Activated CD4-positive, alpha-beta memory T cell treated with anti-CD3 and anti-CD28 coated beads, Interleukin-2, amount 10 ng/mL, durations not matched to agents 7 days and 5 days (primary cell): ENCODE measurements at regions not wholly inside any gene's neighbourhood (a gene's known extent, or its start where the extent isn't known, plus 50 kb on each side); places are given as distances from the start of the nearest gene placed in this dataset.

ENCODE experiments used
- CTCF ChIA-PET: fragments of 350-600 bp; sonication (Branson Sonifier 250); formaldehyde crosslinking; loops from one replicate; lab custom pipeline; 2021; ENCODE audit warnings: antibody characterized with exemption, inconsistent platforms; lab: Charles Lee
- POLR2A ChIA-PET: fragments of 350-600 bp; sonication (Branson Sonifier 250); formaldehyde crosslinking; loops from one replicate; lab custom pipeline; 2021; ENCODE audit warnings: antibody characterized with exemption; lab: Charles Lee
- DNase-seq: peaks from one replicate; pipeline ENCODE4 v3.0.0-alpha.2; 2020
- H3K27ac Mint-ChIP-seq: one replicate; pipeline ENCODE4 v1.8.0; 2021; ENCODE audit warnings: mild to moderate bottlenecking, mixed read lengths
- H3K27me3 Mint-ChIP-seq: one replicate; pipeline ENCODE4 v1.8.0; 2021; ENCODE audit warnings: mixed read lengths
- H3K36me3 Mint-ChIP-seq: one replicate; pipeline ENCODE4 v1.8.0; 2021; ENCODE audit warnings: low read depth, mixed read lengths
- H3K4me1 Mint-ChIP-seq: one replicate; pipeline ENCODE4 v1.8.0; 2021; ENCODE audit warnings: mixed read lengths
- H3K4me3 Mint-ChIP-seq: one replicate; pipeline ENCODE4 v1.8.0; 2021; ENCODE audit warnings: mild to moderate bottlenecking, mixed read lengths
- H3K9me3 Mint-ChIP-seq: one replicate; pipeline ENCODE4 v1.8.0; 2021; ENCODE audit warnings: mixed read lengths

DNA sequence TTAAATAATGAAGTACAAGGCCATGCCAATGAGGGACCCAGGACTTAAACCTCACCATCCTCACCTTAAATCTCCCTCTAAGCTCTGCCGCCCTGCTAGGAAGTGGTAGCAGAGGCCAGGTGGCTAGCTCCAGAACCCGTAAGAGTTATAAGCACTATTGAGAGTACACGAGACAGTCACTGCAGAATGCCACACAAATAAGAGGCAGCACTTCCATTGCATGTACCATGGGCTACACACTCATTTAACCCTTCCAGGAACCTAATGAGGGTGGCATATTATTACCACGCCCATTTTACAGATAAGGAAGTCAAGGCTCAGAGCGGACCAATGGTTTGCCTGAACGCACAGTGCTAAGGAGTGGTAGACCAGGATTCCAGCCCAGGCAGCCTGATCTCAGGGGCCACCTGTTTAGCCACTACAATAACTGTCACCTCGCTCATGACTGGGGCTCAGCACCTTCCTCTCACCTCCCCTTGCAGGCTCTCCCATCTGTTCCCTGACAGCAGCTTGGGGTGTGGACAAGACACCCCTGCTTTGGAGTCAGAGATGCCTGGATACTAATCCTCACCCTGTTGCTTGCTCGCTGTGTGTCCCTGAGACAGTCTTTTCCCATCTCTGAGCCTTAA lies 54.8 kb upstream of the ID3 start:
- Mint-ChIP-seq H3K27me3 (peaks cover 9% of the 10 kb centered on the region), H3K4me1 (peaks cover 68% of the 10 kb centered on the region), H3K36me3 (peaks cover 6% of the 10 kb centered on the region), H3K9me3 (no peaks in the 10 kb centered on the region), H3K27ac (peak overlapping the region; percentile 82), H3K4me3 (no peak overlapping the region)
- CTCF ChIA-PET: interaction anchor here (1.1 to 2.7 kb wide), 2 partner anchors 21 to 23 kb away, joined by 4 to 11 read pairs; no protein-coding TSS in a partner anchor
- POLR2A ChIA-PET: interaction anchor here (1.1 to 3.6 kb wide), 6 partner anchors 13 to 55 kb away, joined by 4 to 33 read pairs (median 5); partner anchors contain the start of gene ID3
- DNase-seq: no peak

DNA sequence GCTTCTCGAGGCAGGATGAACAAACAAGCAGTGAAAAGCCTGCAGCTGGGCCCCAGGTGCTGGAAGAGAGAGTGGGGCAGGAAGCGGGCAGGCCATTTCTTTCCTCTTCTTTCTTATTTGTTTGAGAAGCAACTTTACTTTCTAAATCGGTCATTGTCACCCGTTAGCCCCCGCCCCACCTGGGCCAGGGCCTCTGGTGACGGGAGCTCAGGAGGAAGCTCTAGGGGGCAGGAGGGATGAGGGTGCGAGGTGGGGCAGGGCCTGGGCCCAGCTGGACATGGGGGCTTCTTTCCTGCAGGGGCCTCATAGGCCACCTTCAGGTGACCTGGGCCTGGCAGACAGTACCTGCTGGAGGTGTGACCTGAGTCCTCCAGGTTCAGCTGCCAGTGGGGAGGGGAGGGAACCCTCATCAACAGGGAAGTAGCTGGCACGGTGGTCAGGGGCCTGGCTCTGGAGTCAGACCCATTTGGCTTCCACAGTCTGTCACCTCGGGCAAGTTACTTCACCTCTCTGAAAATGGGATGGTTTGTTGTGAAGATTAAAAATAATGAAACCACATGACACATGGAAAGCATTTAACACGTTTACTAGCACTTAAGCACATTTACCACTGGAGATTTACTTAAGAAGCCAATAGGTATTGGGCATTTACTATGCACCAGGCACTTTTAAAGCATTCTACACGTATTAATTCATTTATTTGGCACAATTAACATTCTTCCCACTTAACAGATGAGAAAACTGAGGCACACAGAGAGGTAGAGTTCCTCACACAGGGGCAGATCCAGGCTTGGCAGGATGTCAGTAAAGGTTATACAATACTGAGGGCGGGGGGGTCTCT lies 54.1 kb upstream of the ID3 start:
- CTCF ChIA-PET: interaction anchor here (0.5 to 2.7 kb wide), 7 partner anchors 22 to 74 kb away, joined by 3 to 11 read pairs (median 5); no protein-coding TSS in a partner anchor
- H3K27ac Mint-ChIP-seq: peak overlapping the region; percentile 82

DNA sequence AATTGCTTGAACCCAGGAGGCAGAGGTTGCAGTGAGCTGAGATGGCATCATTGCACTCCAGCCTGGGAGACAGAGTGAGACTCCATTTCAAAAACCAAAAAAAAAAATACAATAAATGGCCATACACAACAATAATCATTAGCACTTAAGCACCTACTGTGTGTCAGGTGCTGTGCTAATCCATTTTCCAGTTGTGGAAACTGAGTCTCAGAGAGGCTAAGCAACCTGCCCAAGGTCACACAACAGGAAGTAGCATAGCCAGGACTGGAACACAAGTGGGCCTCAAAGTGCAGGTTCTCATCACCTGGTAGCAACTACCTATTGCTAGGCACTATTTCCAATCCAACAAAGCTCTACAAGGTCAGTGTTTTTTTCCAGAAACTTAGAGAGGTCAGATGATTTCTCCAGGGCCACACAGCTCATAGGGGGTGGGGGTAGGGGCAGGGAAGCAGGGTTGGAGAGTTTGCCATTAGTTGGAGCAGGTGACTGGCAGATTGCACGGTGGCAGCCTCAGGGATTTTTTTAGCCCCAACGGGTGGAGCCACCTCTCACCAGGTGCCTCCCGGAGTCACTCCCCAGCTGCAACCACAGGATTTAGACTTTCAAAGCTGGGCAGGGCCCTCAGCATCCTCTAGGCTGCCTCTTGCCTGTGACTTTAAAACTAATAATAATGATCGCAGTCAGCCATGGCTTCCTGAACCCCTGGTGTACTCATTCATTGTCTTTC lies 52.5 kb upstream of the ID3 start:
- H3K27ac Mint-ChIP-seq: peak overlapping the region; percentile 82
- ChIA-PET POLR2A (interaction anchor here (1.1 to 3.6 kb wide), 8 partner anchors 9 to 56 kb away, joined by 3 to 33 read pairs (median 8); partner anchors contain the start of gene ID3), CTCF (interaction anchor here (0.6 to 2.7 kb wide), 6 partner anchors 21 to 500 kb away, joined by 3 to 11 read pairs (median 6); partner anchors contain the start of gene RPL11)
- H3K4me1 Mint-ChIP-seq: peaks cover 52% of the 10 kb centered on the region
- no peak overlapping the region for H3K4me3 Mint-ChIP-seq
- H3K27me3 Mint-ChIP-seq: peaks cover 3% of the 10 kb centered on the region
- H3K36me3 Mint-ChIP-seq: no peaks in the 10 kb centered on the region
- H3K9me3 Mint-ChIP-seq: no peaks in the 10 kb centered on the region
- DNase-seq: peak; percentile 38

More for the DNA sequence above, 54.1 kb upstream of the ID3 start:
- peaks cover 2% of the 10 kb centered on the region for H3K36me3 Mint-ChIP-seq
- no peaks in the 10 kb centered on the region for H3K9me3 Mint-ChIP-seq
- H3K4me3 Mint-ChIP-seq: peak overlapping the region; percentile 2
- DNase-seq: peak; percentile 70
- POLR2A ChIA-PET: interaction anchor here (0.8 to 3.6 kb wide), 11 partner anchors 7 to 85 kb away, joined by 3 to 33 read pairs (median 5); partner anchors contain the start of gene ID3
- peaks cover 4% of the 10 kb centered on the region for H3K27me3 Mint-ChIP-seq
- H3K4me1 Mint-ChIP-seq: peaks cover 61% of the 10 kb centered on the region

DNA sequence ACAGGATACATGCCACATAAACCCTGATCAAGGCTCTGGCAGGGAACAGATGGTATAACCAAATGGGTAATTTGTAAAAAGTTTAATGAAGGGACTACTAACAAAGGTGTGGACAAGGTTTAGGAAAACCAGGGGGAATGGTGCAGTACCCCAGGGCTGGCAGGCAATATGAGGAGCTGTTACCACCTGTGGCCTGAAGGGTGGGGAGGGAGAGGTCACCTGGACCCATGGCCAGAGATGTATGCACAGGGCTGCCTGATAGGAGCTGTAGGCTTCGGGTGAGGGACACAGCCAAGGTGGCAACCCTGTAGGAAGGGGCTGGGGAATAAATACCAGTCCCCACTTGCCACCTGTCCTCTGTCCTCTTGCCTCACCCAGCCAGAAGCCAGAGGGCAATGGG lies 51.4 kb upstream of the ID3 start:
- ChIA-PET CTCF (interaction anchor here (1.0 to 1.5 kb wide), 3 partner anchors 26 to 81 kb away, joined by 3 to 4 read pairs (median 3); partner anchors contain the start of gene RPL11), POLR2A (interaction anchor here (1.0 to 2.4 kb wide), 2 partner anchors 10 kb away, joined by 3 to 9 read pairs; no protein-coding TSS in a partner anchor)
- Mint-ChIP-seq H3K9me3 (no peaks in the 10 kb centered on the region), H3K27ac (no peak overlapping the region), H3K36me3 (no peaks in the 10 kb centered on the region), H3K4me3 (no peak overlapping the region), H3K4me1 (peaks cover 46% of the 10 kb centered on the region), H3K27me3 (peaks cover 3% of the 10 kb centered on the region)
- DNase-seq: no peak

DNA sequence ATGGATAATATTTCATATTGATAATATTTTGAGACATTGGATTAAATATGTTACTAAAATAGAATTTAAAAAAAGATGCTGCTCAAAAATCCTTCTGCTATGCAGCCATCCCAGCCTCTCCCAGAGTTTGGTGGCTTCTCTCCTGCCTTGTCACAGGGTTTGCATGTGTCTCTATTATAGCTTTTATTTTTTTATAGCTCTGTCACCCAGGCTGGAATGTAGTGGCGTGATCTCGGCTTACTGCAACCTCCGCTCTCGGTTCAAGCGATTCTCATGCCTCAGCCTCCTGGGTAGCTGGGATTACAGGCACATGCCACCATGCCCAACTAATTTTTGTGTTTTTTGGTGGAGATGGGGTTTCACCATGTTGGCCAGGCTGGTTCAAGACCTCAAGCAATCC lies 50.7 kb upstream of the ID3 start:
- Mint-ChIP-seq H3K36me3 (no peaks in the 10 kb centered on the region), H3K4me3 (no peak overlapping the region), H3K4me1 (peaks cover 44% of the 10 kb centered on the region), H3K9me3 (no peaks in the 10 kb centered on the region), H3K27ac (no peak overlapping the region), H3K27me3 (peaks cover 3% of the 10 kb centered on the region)
- ChIA-PET POLR2A (interaction anchor here (1.0 kb wide), 1 partner anchor 9 kb away, joined by 3 read pairs; no protein-coding TSS in a partner anchor), CTCF (interaction anchor here (0.9 to 1.3 kb wide), 2 partner anchors 25 to 27 kb away, joined by 3 to 4 read pairs; no protein-coding TSS in a partner anchor)
- DNase-seq: no peak
